ENCODE measurements at regions not wholly inside any gene's neighbourhood (a gene's known extent, or its start where the extent isn't known, plus 50 kb on each side); places are given as distances from the start of the nearest gene placed in this dataset.
A peak's percentile ranks its signal among the peaks of the same experiment; 100 is the strongest.

- TF ChIP-seq REST (IDR thresholded peaks at IDR 0.05) (no peak), GABPA (IDR thresholded peaks at IDR 0.05 in 1 of 2, conservative IDR thresholded peaks at IDR 0.05 in 1 of 2) (no peak), YY1 (IDR thresholded peaks at IDR 0.05) (no peak), RXRA (IDR thresholded peaks at IDR 0.05) (no peak), FOXA2 (IDR thresholded peaks at IDR 0.05) (no peak), ATF3 (IDR thresholded peaks at IDR 0.05) (no peak)
These were observed 690.1 kb downstream of the STPG2 start (continued) for GRCh38 chr4:97453186-97453585.

GRCh38 chr4:97457253-97457652 lies 686.0 kb downstream of the STPG2 start:
- Histone ChIP-seq H3K4me1 (ENCODE audit: control insufficient read depth in 4 of 4, insufficient read depth in 4 of 4, low read length in 3 of 4) (peaks cover 0 to 16% (median 12%) of the 10 kb centered on the region in 4 donors), H3K27me3 (ENCODE audit: control insufficient read depth in 4 of 4, insufficient read depth in 4 of 4, low read length in 3 of 4) (no peaks in the 10 kb centered on the region), H3K36me3 (ENCODE audit: control insufficient read depth in 4 of 4, insufficient read depth in 3 of 4, low read depth in 1 of 4, low read length in 3 of 4) (no peaks in the 10 kb centered on the region), H3K9ac (ENCODE audit: low read depth in 1 of 2, low read length in 2 of 2) (no peak overlapping the region), H3K9me3 (ENCODE audit: control insufficient read depth in 4 of 4, low read length in 3 of 4) (peaks cover 0 to 7% (median 0%) of the 10 kb centered on the region in 4 donors), H3K27ac (ENCODE audit: low read depth in 1 of 2, low read length in 2 of 2) (peak overlapping the region; percentile 41 to 43), H3K4me3 (ENCODE audit: low read depth in 1 of 3, low read length in 3 of 3) (no peak overlapping the region)
- no peak for DNase-seq (ENCODE audit: low spot score)
- TF ChIP-seq RAD21 (IDR thresholded peaks at IDR 0.05) (peak; percentile 46 to 68), NR2F2 (IDR thresholded peaks at IDR 0.05) (no peak), ZBTB33 (IDR thresholded peaks at IDR 0.05) (peak; percentile 53), GABPA (IDR thresholded peaks at IDR 0.05 in 1 of 2, conservative IDR thresholded peaks at IDR 0.05 in 1 of 2) (no peak), CTCF (IDR thresholded peaks at IDR 0.05; ENCODE audit: low read depth, low read length, missing input control) (peak; percentile 9), HNF4G (IDR thresholded peaks at IDR 0.05) (no peak), YY1 (IDR thresholded peaks at IDR 0.05) (peak; percentile 85), RXRA (IDR thresholded peaks at IDR 0.05) (peak in 1 of 2 donors; percentile 64), REST (IDR thresholded peaks at IDR 0.05) (peak; percentile 23), TAF1 (conservative IDR thresholded peaks at IDR 0.05) (no peak), FOXA1 (IDR thresholded peaks at IDR 0.05) (peak; percentile 96), ATF3 (IDR thresholded peaks at IDR 0.05) (peak; percentile 81), FOXA2 (IDR thresholded peaks at IDR 0.05) (peak; percentile 98), HNF4A (conservative IDR thresholded peaks at IDR 0.05) (peak in 1 of 2 donors; percentile 60), EGR1 (IDR thresholded peaks at IDR 0.05; ENCODE audit: low read depth in 2 of 2) (no peak), SP1 (IDR thresholded peaks at IDR 0.05) (peak; percentile 28), MAX (IDR thresholded peaks at IDR 0.05) (peak; percentile 40), JUND (IDR thresholded peaks at IDR 0.05) (peak in 1 of 2 donors; percentile 50)
- WGBS: 35% methylated on average over 1 of the region's 1 CpG

All from liver (tissue), 8 donors.